GM21367 (cell line): ENCODE measurements at regions not wholly inside any gene's neighbourhood (a gene's known extent, or its start where the extent isn't known, plus 50 kb on each side); places are given as distances from the start of the nearest gene placed in this dataset.

Experiments
- ATAC-seq: cut with Tn5 transposase; IDR thresholded peaks from one replicate; pipeline ENCODE4 v1.9.1; 2021; ENCODE audit not compliant: unreplicated experiment

DNA sequence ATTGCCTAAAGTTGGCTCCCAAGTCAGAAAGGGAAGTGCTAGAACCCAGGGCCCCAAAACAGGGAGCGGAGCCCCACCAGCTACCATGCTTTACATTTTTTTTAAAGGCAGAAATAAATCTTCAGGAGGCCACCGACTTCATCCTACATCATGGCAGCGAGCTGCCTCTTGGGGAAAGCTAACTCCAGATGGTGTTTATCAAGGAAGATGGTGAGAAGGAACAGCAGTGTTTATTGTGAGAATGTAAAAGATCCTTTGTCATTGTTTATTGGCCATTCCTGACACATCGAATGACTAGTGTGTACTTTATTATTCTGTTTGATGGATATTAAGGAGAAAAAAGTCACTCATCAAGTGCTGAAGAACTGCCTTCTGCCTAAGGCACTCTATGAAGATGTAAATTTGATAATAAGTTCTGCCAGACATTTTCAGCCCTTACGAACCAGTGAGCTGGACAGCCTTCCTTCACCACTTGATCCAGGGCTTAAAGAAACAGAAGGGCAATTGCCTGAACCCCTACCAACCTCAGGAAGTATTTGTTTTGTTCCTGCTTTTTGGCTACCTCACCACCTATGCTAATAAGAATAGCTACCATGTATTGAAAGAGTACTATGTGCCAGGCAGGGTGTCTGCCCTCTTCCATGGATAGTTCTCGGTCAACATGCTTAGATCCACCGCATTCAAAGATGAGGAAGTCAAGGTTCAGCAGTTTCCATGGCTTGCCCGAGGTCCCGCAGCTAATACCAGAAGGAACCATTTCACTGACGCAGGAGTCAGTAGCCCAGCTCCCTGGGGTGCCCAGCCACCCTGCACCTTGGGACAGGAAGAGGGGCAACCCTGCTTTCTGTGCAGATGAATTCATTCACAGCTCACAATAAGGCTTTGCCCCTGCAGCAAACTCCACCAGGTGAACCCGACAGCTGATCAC is 194.7 kb upstream of the RREB1 start:
- no peak for ATAC-seq

GRCh38 chr6:6915219-6915618 is 192.5 kb upstream of the RREB1 start:
- ATAC-seq: no peak

DNA sequence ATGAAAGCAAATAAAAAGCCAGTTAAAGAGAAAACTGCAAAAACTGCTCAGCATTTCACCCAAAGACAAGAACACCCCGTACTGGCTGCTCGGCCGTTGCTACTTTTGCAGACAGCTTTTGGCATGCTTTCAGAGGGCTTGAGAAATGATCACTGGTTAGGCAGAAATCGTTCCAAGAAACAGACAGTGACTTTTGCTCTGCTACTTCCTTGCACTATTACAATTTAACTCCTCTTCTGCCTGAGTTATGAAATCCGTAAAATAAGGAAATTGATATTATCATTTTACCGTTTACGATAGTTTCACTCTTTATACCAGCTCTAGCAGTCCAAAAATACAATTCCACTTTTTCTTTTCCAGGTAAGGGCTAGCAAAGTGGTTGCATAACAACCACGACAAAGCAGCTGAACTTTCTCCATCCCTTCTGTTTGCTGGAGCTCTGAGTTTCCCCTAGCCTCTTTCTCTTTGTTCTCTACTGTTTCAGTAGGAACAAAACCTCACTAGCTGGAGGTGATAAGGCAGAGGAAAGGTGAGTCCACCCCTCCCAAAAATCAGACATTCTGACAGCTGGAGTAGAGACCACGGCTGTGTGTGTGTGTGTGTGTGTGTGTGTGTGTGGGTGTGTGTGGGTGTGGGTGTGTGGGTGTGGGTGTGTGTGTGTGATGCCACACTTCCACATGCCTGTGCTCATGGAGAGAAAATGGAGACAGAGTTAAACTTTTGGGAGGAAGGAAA is 191.8 kb upstream of the RREB1 start:
- no peak for ATAC-seq

- ATAC-seq: no peak
Measured at GRCh38 chr6:6916598-6916997, 191.2 kb upstream of the RREB1 start.

DNA sequence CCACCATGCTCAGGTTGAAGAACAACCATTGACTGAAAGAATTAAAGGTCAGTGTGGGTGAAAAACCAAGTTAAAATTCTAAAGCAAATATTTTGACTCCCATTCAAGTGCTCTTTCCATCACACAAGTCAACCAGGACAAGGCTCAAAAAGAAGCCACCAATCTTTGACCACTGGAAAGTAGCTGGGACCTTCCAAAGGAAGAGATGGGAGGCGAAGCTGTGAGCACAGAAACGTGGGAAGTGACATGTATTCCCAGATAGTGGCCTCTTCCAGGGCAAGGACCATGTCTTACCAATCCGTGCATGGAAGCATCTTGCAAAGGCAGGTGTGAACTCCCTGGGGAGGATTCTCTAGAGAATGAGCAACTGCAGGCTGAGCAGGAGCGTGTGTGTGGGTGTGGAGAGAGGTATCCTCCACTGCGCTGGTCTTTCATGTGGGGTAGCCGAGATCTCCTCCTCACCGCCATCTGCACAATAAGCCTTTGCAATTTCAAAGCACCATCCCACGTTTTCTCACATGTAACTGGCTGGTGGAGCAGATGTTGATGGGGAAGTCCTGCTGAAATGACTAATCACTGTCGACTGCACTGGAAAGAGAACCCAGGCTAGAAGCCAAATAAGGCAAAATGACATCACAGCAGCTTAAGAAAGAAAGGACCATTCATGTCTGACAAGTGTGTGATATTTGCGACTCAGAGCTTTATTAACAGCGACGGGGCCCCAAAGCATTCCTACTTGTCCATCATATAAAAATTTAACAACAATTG is 189.4 kb upstream of the RREB1 start:
- peak; percentile 83 for ATAC-seq

DNA sequence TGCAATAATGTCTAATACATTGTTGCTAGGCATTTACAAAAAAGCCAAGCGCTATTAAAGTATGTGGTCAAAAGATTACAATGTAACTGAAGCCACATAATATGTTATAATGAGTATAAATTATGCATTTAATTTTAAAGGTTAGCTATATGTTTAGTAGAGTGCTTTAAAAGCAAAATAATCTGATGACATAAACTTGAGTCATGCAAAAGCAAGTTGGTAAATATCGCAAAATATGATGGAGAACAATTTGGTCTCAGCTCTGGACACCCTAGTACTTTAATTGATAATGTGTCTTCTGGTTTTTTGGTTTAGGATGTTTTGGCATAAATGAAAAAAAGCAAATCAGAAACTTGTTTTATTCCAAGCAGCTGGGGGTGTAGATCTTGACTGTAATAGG is 188.6 kb upstream of the RREB1 start:
- ATAC-seq: no peak

DNA sequence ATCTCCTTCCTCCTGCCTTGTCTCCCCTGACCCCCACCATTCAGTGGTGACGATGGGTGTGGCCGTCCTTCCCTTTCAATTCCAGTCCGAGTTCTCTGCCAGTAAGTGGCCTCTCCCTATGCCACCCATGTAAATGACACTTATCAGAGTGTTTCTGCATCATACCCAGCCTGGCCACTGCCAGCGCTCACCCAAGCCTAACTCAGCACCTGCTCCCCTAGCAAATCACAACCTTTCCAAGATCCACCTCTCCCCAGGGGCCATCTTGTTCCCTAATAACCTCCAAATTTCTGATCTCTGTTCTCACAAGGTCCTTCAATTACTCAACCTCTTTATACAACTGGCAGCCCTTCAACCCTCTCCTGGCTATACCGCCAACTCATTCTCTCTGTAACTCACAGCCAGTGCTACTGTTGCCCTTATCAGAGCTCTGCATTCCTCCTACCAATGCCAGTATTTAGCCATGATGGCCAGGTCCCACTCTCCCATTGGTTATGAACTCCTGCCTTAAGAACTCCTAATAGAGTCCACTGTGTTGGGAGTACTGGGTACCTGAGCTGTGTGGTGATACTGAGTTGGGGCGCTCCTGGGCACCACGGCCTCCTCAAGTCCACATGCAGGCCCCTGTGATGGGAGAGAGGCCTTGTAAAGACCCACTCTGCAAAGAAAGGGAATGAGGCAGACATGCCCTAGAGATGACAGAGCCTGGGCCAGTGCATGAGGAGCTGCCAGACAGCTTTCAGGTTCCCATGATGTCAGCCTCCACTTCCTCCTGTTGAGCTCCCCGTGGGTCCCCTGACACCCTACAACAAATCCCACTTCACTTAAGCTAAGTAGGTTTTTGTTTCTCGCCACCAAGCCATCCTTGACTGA is 187.4 kb upstream of the RREB1 start:
- ATAC-seq: no peak

- no peak for ATAC-seq
Measured at GRCh38 chr6:6920987-6921313, 186.8 kb upstream of the RREB1 start.

- ATAC-seq: no peak
Measured at GRCh38 chr6:6922166-6922565, 185.6 kb upstream of the RREB1 start.

GRCh38 chr6:6923605-6924004 is 184.2 kb upstream of the RREB1 start:
- ATAC-seq: no peak

- ATAC-seq: no peak
Measured at GRCh38 chr6:6924708-6925107, 183.1 kb upstream of the RREB1 start.

DNA sequence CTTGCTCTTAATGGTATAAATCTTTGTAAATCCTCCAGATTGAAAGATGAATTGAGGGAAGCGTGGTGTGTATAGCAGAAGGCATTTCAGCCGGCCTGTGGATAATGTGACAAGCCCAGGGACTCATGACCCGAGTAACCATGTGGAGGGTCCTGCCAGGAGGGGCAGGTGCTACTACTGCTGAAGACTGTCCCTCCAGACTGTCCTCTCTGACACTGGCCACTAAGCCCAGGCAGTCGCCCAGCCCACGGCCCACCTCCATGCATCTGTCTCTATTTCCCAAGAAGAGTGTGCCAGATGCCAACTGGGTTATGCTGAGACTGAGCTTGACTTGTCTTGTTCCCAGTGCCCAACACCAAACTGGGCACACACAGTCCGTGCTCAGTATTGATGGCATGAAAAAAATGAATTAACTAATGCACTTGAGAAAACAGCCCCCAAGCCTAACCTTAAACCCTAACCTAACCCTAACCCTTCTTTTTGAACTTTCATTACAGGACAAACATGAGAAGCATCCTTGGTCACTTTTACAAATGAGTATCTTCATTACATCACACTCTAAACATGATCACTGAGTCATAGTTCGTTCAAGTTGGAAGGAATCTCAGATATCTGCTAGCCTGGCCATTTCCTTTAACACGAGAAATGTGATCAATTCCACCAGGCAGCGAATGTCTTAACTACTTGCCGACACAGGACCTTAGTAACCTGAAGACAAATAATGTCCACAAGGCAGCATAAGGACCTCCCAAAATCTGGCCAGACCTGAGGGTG is 182.2 kb upstream of the RREB1 start:
- ATAC-seq: no peak

DNA sequence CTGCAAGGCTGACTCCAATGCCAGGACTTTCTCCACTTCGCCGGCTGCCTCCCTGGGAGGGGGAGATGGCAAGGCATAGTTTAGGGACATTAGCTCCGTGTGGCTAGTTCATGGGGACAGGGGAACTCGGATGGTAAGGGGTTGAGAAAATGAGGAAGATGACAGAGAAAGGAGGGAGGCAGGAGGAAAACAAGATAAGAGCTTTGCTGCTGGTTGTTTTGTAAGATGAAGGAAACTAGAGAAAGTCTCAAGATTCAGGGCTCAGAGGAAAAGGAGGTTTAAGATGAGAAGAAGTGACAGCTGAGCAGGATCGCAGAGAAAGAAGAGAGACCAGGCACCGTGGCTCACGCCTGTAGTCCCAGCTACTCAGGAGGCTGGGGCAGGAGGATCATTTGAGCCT is 180.9 kb upstream of the RREB1 start:
- no peak for ATAC-seq

DNA sequence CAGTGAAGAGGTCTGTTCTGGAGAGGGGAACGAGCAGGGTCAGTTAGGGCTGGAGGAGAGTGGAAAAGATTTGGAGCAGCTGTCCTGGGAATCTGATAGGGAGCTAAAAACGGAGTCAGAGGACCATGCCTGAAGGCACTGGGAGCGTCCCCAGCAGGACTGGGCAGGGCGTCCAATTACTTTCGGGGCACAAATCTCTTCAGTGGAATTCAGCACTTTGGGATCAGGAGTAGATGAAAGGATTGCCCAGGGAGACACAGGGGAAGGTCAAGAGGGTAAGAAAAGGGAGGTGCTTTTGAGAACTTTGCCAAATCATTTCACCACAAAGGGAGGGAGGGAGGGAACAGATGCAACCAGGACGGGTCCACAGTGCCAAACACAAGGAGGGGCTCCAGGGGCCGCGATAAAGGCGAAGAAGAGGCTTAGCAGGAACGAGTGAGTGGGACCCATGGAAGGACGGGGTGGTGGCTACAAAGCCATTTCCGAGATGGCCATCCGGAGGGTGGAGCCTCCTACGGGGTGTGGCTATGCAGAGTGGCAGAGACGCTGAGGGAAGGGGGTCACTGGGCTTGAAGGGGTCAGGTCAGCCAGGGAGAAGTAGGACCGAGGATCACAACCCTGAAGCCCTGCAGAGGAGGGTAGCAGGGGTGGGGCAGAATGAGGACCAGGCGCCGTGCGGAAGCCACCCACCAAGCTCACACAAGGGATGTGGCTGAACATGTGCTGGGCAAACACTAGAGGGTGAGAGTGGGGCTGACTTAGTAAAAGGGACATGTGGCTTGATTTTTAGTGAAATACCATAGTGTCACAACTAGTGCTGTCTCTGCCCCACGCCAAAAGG is 180.0 kb upstream of the RREB1 start:
- ATAC-seq: no peak

DNA sequence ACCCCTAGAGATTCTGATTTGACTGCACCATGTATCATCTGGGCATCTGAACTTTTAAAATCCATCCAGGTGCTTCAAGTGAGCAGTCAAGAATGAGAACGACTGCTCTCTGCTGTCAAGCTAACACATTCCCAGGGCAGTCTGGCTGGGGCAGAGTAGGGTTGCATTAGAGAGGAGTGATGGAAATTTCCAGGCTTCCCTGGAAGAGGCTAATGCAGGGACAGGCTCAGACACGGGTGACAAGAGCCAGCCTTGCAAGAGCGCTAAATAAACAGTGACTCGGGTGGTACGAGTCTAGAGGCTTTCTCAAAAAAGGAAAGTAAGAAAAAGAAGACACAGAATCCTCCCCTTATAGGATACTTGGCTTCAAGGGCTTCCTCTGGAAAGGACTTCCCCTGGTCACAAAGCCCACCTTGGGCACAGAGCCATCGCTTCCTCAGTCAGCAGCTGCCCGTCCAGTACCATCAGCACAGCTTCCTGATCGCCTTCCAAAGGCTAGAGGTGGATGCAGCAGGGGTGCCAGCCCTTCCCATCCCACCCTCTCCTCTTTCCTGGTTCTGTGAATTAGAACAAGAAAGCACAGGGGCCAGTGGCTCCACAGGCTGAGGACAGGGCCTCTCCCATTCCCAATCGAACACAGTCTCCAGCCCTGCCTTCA is 177.4 kb upstream of the RREB1 start:
- no peak for ATAC-seq

DNA sequence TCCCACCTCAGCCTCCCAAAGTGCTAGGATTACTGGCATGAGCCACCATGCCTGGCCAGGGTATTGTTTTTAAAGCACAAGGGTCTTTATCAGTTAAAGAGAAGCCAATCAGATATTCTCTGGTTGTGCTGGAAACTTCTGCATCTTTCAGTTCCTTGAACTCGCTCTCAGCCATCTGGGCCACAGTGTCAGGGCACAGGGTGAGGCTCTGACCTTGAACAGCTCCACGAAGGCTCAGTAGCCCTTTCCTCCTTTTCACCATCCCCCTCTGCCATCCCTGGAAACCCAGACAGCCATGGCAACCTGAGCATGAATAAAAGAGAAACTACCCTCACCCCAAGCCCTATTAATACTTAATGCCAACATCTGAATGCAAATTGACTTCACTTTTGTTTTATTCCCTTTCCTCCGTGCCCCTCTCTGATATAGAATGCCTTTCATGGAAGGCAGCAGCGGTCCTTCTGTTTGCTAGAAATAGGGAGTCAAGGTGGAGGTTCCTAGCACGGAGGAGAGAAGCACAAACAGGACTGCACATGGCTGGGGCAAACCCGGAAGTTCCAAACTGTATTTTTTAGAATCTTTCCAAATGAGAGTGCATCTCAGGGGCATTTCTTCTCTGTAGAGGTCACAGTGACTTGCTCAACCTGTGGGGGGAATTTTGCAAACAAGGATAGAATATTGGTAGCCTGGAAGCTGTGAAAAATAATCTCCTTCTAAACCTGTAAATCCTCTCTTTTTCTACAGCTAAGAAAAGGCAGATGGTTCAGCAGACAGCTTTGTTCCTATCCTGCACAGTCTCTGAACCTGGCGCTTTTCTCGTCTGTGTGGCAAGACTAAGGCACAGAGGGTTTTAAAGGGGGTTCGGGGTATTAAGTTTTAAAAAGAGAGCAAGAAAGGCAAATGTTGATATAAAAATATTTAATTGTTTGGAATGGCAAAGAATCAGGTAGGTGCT is 176.4 kb upstream of the RREB1 start:
- ATAC-seq: no peak

GRCh38 chr6:6932341-6932740 is 175.4 kb upstream of the RREB1 start:
- ATAC-seq: no peak
